CD4-positive, alpha-beta T cell (primary cell): ENCODE measurements at regions not wholly inside any gene's neighbourhood (a gene's known extent, or its start where the extent isn't known, plus 50 kb on each side); places are given as distances from the start of the nearest gene placed in this dataset.
"Not testable (repeated sequence)": the region's sequence is repeated elsewhere in the genome, so short reads cannot be mapped to it uniquely, and the experiment has no call there.

Source experiments
- ATAC-seq: fragments of 200-7000 bp; cut with Tn5 transposase; one replicate; pipeline ENCODE4 v1.10.0; 2022; ENCODE audit warnings: mild to moderate bottlenecking; ENCODE audit not compliant: poor library complexity
- CTCF ChIA-PET: fragments of 350-600 bp; sonication (Branson Sonifier 250); formaldehyde crosslinking; loops from one replicate; lab custom pipeline; 2021; ENCODE audit warnings: antibody characterized with exemption, inconsistent platforms; lab: Charles Lee
- POLR2A ChIA-PET: fragments of 350-600 bp; sonication (Branson Sonifier 250); formaldehyde crosslinking; loops from one replicate; lab custom pipeline; 2021; ENCODE audit warnings: antibody characterized with exemption, inconsistent platforms; lab: Charles Lee
- DNase-seq, 14 experiments: peaks; one replicate each; pipeline ENCODE4 v3.0.0-alpha.2; 2013 to 2020; ENCODE audit warnings: mixed read lengths in 2 of 14
- H3K27ac ChIP-seq, 2 donors: one replicate each; pipeline versions ENCODE4 v1.5.1 to v1.7.0; 2013; ENCODE audit warnings: low read length in 2 of 2, low read depth in 1 of 2, mild to moderate bottlenecking in 1 of 2
- H3K27me3 ChIP-seq, 2 experiments: 1 replicate in 1 of 2; 2 replicates in 1 of 2; pipeline versions ENCODE4 v1.6.1 to v1.7.0; 2013; ENCODE audit warnings: low read length in 2 of 2, control low read depth in 1 of 2, mild to moderate bottlenecking in 1 of 2, moderate library complexity in 1 of 2; ENCODE audit not compliant: insufficient read depth in 2 of 2, control insufficient read depth in 1 of 2
- H3K36me3 ChIP-seq: one replicate; pipeline ENCODE4 v1.6.1; 2013; ENCODE audit warnings: low read length, control low read depth; ENCODE audit not compliant: insufficient read depth
- H3K4me1 ChIP-seq: one replicate; pipeline ENCODE4 v1.6.1; 2013; ENCODE audit warnings: low read length, control low read depth; ENCODE audit not compliant: insufficient read depth
- H3K4me3 ChIP-seq: one replicate; pipeline ENCODE4 v1.5.1; 2013; ENCODE audit warnings: mild to moderate bottlenecking, low read length, moderate library complexity
- H3K9me3 ChIP-seq, 2 experiments: 1 replicate in 1 of 2; 2 replicates in 1 of 2; pipeline versions ENCODE4 v1.6.1 to v1.7.0; 2013; ENCODE audit warnings: low read length in 2 of 2, mild to moderate bottlenecking in 2 of 2, control low read depth in 1 of 2, moderate library complexity in 1 of 2; ENCODE audit not compliant: control insufficient read depth in 1 of 2, insufficient read depth in 1 of 2
- H3K27ac Mint-ChIP-seq: one replicate; pipeline ENCODE4 v1.8.0; 2020; ENCODE audit warnings: mixed read lengths
- H3K27me3 Mint-ChIP-seq: one replicate; pipeline ENCODE4 v1.8.0; 2021; ENCODE audit warnings: mixed read lengths
- H3K36me3 Mint-ChIP-seq: one replicate; pipeline ENCODE4 v1.8.0; 2021; ENCODE audit warnings: low read depth, mixed read lengths
- H3K4me1 Mint-ChIP-seq: one replicate; pipeline ENCODE4 v1.8.0; 2021; ENCODE audit warnings: low read depth, mixed read lengths
- H3K4me3 Mint-ChIP-seq: one replicate; pipeline ENCODE4 v1.8.0; 2020; ENCODE audit warnings: mild to moderate bottlenecking, mixed read lengths
- H3K9me3 Mint-ChIP-seq: one replicate; pipeline ENCODE4 v1.8.0; 2020; ENCODE audit warnings: mixed read lengths
- CTCF ChIP-seq: fragments of 200-600 bp; IDR thresholded peaks from one replicate; pipeline ENCODE4 v1.8.0; 2022; ENCODE audit warnings: antibody characterized with exemption, mild to moderate bottlenecking
- intact Hi-C, 2 experiments: fragments of 100-400 bp; cut with DNase I in 1 of 2; cut with micrococcal nuclease in 1 of 2; formaldehyde crosslinking; loops; one replicate each; pipeline versions ENCODE4 v1.15.1 to v1.9.0; 2023 to 2025; cut with DNase I, micrococcal nuclease

GRCh38 chr14:28247491-28247890 lies 519.1 kb upstream of the FOXG1 start:
- H3K4me1 ChIP-seq = no peaks in the 10 kb centered on the region
- peaks cover 0 to 8% of the 10 kb centered on the region in 2 experiments for H3K9me3 ChIP-seq
- H3K27me3 ChIP-seq = no peaks in the 10 kb centered on the region
- Mint-ChIP-seq H3K4me3 (no peak overlapping the region), H3K27ac (no peak overlapping the region), H3K36me3 (no peaks in the 10 kb centered on the region), H3K9me3 (peaks cover 18% of the 10 kb centered on the region), H3K4me1 (no peaks in the 10 kb centered on the region), H3K27me3 (no peaks in the 10 kb centered on the region)
- H3K36me3 ChIP-seq = no peaks in the 10 kb centered on the region
- POLR2A ChIA-PET = no interaction called here
- intact Hi-C loops = no loop called here
- H3K4me3 ChIP-seq = no peak overlapping the region
- ATAC-seq (no peak), DNase-seq (no peak)
- TF ChIP-seq CTCF = no peak
- CTCF ChIA-PET = no interaction called here
- no peak overlapping the region for H3K27ac ChIP-seq

- ATAC-seq, H3K4me1 ChIP-seq, intact Hi-C loops, H3K4me3 Mint-ChIP-seq, H3K27me3 Mint-ChIP-seq, H3K36me3 ChIP-seq, H3K36me3 Mint-ChIP-seq, H3K27ac ChIP-seq, H3K4me1 Mint-ChIP-seq, CTCF ChIA-PET, H3K27ac Mint-ChIP-seq, POLR2A ChIA-PET, H3K27me3 ChIP-seq, H3K4me3 ChIP-seq, DNase-seq: not testable (repeated sequence)
- H3K9me3 Mint-ChIP-seq = peaks cover 14% of the 10 kb centered on the region
- peaks cover 0 to 19% of the 10 kb centered on the region in 2 experiments for H3K9me3 ChIP-seq
These were observed 514.5 kb upstream of the FOXG1 start for GRCh38 chr14:28252124-28252523.

- H3K27me3 Mint-ChIP-seq = no peaks in the 10 kb centered on the region
These were observed 511.8 kb upstream of the FOXG1 start for GRCh38 chr14:28254768-28255167.

More at GRCh38 chr14:28254768-28255167, 511.8 kb upstream of the FOXG1 start:
- ChIA-PET CTCF (no interaction called here), POLR2A (no interaction called here)
- DNase-seq (no peak), ATAC-seq (no peak)
- H3K9me3 ChIP-seq = peaks cover 0 to 19% of the 10 kb centered on the region in 2 experiments
- no peak overlapping the region for H3K4me3 ChIP-seq
- no peaks in the 10 kb centered on the region for H3K36me3 Mint-ChIP-seq
- H3K27ac Mint-ChIP-seq = no peak overlapping the region
- H3K4me3 Mint-ChIP-seq = no peak overlapping the region
- H3K36me3 ChIP-seq = no peaks in the 10 kb centered on the region
- intact Hi-C loops = no loop called here
- H3K4me1 Mint-ChIP-seq = no peaks in the 10 kb centered on the region
- peaks cover 5% of the 10 kb centered on the region for H3K9me3 Mint-ChIP-seq
- TF ChIP-seq CTCF = no peak
- no peaks in the 10 kb centered on the region for H3K4me1 ChIP-seq
- no peaks in the 10 kb centered on the region for H3K27me3 ChIP-seq
- no peak overlapping the region for H3K27ac ChIP-seq
